IMR-90 (cell line): ENCODE measurements at regions not wholly inside any gene's neighbourhood (a gene's known extent, or its start where the extent isn't known, plus 50 kb on each side); places are given as distances from the start of the nearest gene placed in this dataset.

Source experiments
- ATAC-seq: fragments of 200-7000 bp; cut with Tn5 transposase; 2 replicates; pipeline ENCODE4 v1.9.1; 2020; ENCODE audit warnings: low read depth, mild to moderate bottlenecking, moderate library complexity
- BruUV-seq: library from RNA; stranded (reverse); fragments of 400-500 nt; replicated peaks from 2 replicates; lab custom pipeline; 2021; lab: Mats Ljungman, UMichigan
- CTCF ChIA-PET: fragments of 300-600 bp; formaldehyde crosslinking; extraction: SDS; loops from one replicate; lab custom pipeline; 2021; ENCODE audit warnings: antibody characterized with exemption; lab: Yijun Ruan, JAX
- POLR2A ChIA-PET: fragments of 300-600 bp; sonication (Branson Sonifier 250); formaldehyde crosslinking; loops from one replicate; lab custom pipeline; 2022; ENCODE audit warnings: antibody characterized with exemption; ENCODE audit not compliant: unreplicated experiment; lab: Charles Lee
- DNase-seq: peaks from one replicate; pipeline ENCODE4 v3.0.0; 2013
- H2AFZ ChIP-seq: replicated peaks from 2 replicates; pipeline ENCODE3; 2013; ENCODE audit warnings: low read length, mild to moderate bottlenecking; ENCODE audit not compliant: poor library complexity
- H2AK5ac ChIP-seq: 2 replicates; pipeline ENCODE4 v1.6.1; 2013; ENCODE audit warnings: low read depth, low read length, inconsistent platforms
- H2AK9ac ChIP-seq: replicated peaks from 2 replicates; pipeline ENCODE3; 2013; ENCODE audit warnings: mild to moderate bottlenecking, low read depth, low read length, moderate library complexity; ENCODE audit not compliant: poor library complexity
- H2BK120ac ChIP-seq: 2 replicates; pipeline ENCODE4 v1.6.1; 2013; ENCODE audit warnings: low read depth, low read length, inconsistent platforms
- H2BK15ac ChIP-seq: 3 replicates; pipeline ENCODE4 v1.6.1; 2013; ENCODE audit warnings: low read depth, low read length, inconsistent platforms
- H2BK20ac ChIP-seq: 2 replicates; pipeline ENCODE4 v1.6.1; 2013; ENCODE audit warnings: low read depth, mild to moderate bottlenecking, inconsistent platforms, low read length, moderate library complexity
- H2BK5ac ChIP-seq: 2 replicates; pipeline ENCODE4 v1.6.1; 2013; ENCODE audit warnings: mild to moderate bottlenecking, low read depth, low read length, inconsistent platforms; ENCODE audit not compliant: poor library complexity, severe bottlenecking
- H3K14ac ChIP-seq: replicated peaks from 2 replicates; pipeline ENCODE4 v1.6.1; 2013; ENCODE audit warnings: low read depth, low read length, inconsistent platforms
- H3K18ac ChIP-seq: 2 replicates; pipeline ENCODE4 v1.6.1; 2013; ENCODE audit warnings: low read depth, low read length, control low read depth
- H3K23ac ChIP-seq: 2 replicates; pipeline ENCODE4 v1.6.1; 2013; ENCODE audit warnings: low read depth, low read length, inconsistent platforms
- H3K27ac ChIP-seq: 2 replicates; pipeline ENCODE4 v1.5.1; 2013; ENCODE audit warnings: mild to moderate bottlenecking, control low read depth, low read length; ENCODE audit not compliant: insufficient read depth
- H3K27me3 ChIP-seq: 2 replicates; pipeline ENCODE4 v1.6.1; 2013; ENCODE audit warnings: low read length; ENCODE audit not compliant: control insufficient read depth, insufficient read depth
- H3K36me3 ChIP-seq: 2 replicates; pipeline ENCODE4 v1.6.1; 2013; ENCODE audit warnings: low read length, mixed read lengths; ENCODE audit not compliant: control insufficient read depth, insufficient read depth
- H3K4ac ChIP-seq: 2 replicates; pipeline ENCODE4 v1.6.1; 2013; ENCODE audit warnings: low read depth, low read length, inconsistent platforms
- H3K4me1 ChIP-seq: 2 replicates; pipeline ENCODE4 v1.6.1; 2013; ENCODE audit warnings: low read length, mixed read lengths; ENCODE audit not compliant: control insufficient read depth, insufficient read depth
- H3K4me2 ChIP-seq: 2 replicates; pipeline ENCODE4 v1.6.1; 2013; ENCODE audit warnings: low read depth, mild to moderate bottlenecking, control low read depth, low read length, moderate library complexity
- H3K4me3 ChIP-seq: 2 replicates; pipeline ENCODE4 v1.5.1; 2013; ENCODE audit warnings: low read depth, mild to moderate bottlenecking, control low read depth, low read length, moderate library complexity; ENCODE audit not compliant: insufficient read depth
- H3K56ac ChIP-seq: 2 replicates; pipeline ENCODE4 v1.6.1; 2013; ENCODE audit warnings: low read length, inconsistent platforms; ENCODE audit not compliant: insufficient read depth; ENCODE audit errors: extremely low read depth
- H3K79me1 ChIP-seq, 2 experiments: 2 replicates each; pipeline ENCODE4 v1.6.1; 2013; ENCODE audit warnings: low read length in 2 of 2, inconsistent platforms in 1 of 2, low read depth in 1 of 2
- H3K9ac ChIP-seq: 2 replicates; pipeline ENCODE4 v1.6.1; 2013; ENCODE audit warnings: low read depth, low read length, control low read depth
- H3K9me1 ChIP-seq: 2 replicates; pipeline ENCODE4 v1.6.1; 2013; ENCODE audit warnings: low read length, inconsistent platforms; ENCODE audit not compliant: insufficient read depth
- H3K9me3 ChIP-seq: 2 replicates; pipeline ENCODE4 v1.6.1; 2013; ENCODE audit warnings: low read length; ENCODE audit not compliant: control insufficient read depth, insufficient read depth
- H4K20me1 ChIP-seq: 2 replicates; pipeline ENCODE4 v1.6.1; 2013; ENCODE audit warnings: low read length, inconsistent platforms; ENCODE audit not compliant: insufficient read depth
- H4K5ac ChIP-seq: 2 replicates; pipeline ENCODE4 v1.6.1; 2013; ENCODE audit warnings: mild to moderate bottlenecking, low read depth, low read length, control low read depth
- H4K8ac ChIP-seq, 2 experiments: 2 replicates each; pipeline ENCODE4 v1.6.1; 2013; ENCODE audit warnings: low read depth in 2 of 2, low read length in 2 of 2, control low read depth in 1 of 2, inconsistent platforms in 1 of 2
- H4K91ac ChIP-seq: 2 replicates; pipeline ENCODE4 v1.6.1; 2013; ENCODE audit warnings: low read depth, low read length, inconsistent platforms; ENCODE audit not compliant: insufficient read depth
- BHLHE40 ChIP-seq: fragments of 150-350 bp; IDR thresholded peaks from 2 replicates; pipeline ENCODE4 v1.6.1; 2016; ENCODE audit warnings: mild to moderate bottlenecking, low read depth, low read length
- CEBPB ChIP-seq: IDR thresholded peaks from 2 replicates; pipeline ENCODE4 v1.6.1; 2012; ENCODE audit warnings: low read depth, low read length, improper control_type of control experiment
- CHD1 ChIP-seq: IDR thresholded peaks from 2 replicates; pipeline ENCODE4 v1.6.1; 2012; ENCODE audit warnings: low read depth, low read length, improper control_type of control experiment
- FOS ChIP-seq: fragments of 150-350 bp; IDR thresholded peaks from 2 replicates; pipeline ENCODE4 v1.6.1; 2016; ENCODE audit warnings: low read depth, low read length
- MAFK ChIP-seq: IDR thresholded peaks from 2 replicates; pipeline ENCODE4 v1.6.1; 2012; ENCODE audit warnings: low read depth, low read length, improper control_type of control experiment
- MAZ ChIP-seq: IDR thresholded peaks from 2 replicates; pipeline ENCODE4 v1.6.1; 2012; ENCODE audit warnings: low read depth, mild to moderate bottlenecking, low read length, improper control_type of control experiment, moderate library complexity, borderline replicate concordance
- MXI1 ChIP-seq: IDR thresholded peaks from 2 replicates; pipeline ENCODE4 v1.6.1; 2012; ENCODE audit warnings: low read depth, mild to moderate bottlenecking, low read length, moderate library complexity, borderline replicate concordance
- POLR2A ChIP-seq: IDR thresholded peaks from 2 replicates; pipeline ENCODE4 v1.6.1; 2012; ENCODE audit warnings: mild to moderate bottlenecking, low read depth, low read length
- RAD21 ChIP-seq: IDR thresholded peaks from 2 replicates; pipeline ENCODE4 v1.6.1; 2012; ENCODE audit warnings: low read length, improper control_type of control experiment
- RCOR1 ChIP-seq: IDR thresholded peaks from 2 replicates; pipeline ENCODE4 v1.6.1; 2012; ENCODE audit warnings: mild to moderate bottlenecking, low read length, improper control_type of control experiment; ENCODE audit not compliant: insufficient replicate concordance
- WGBS, 2 experiments: methylation state at CpG; one replicate each; pipeline versions ENCODE4 v1.1.5 to v1.1.7; 2013; ENCODE audit warnings: missing lambda C conversion rate in 2 of 2; ENCODE audit not compliant: insufficient read length in 1 of 2; ENCODE audit errors: extremely low coverage in 2 of 2; 5-methylcytosine and 5-hydroxymethylcytosine counted together
- dilution Hi-C: fragments of 300-500 bp; cut with HindIII; formaldehyde crosslinking; loops from one replicate; pipeline ENCODE4 v1.14.3; 2018; ENCODE audit warnings: low sequenced_read_pairs; ENCODE audit not compliant: unreplicated experiment
- in situ Hi-C: fragments of 300-500 bp; cut with MboI; formaldehyde crosslinking; loops from 3 replicates; pipeline ENCODE4 v1.14.3; 2019; ENCODE audit warnings: low sequenced_read_pairs, inconsistent platforms, mixed read lengths
- intact Hi-C: fragments of 100-400 bp; cut with micrococcal nuclease; formaldehyde crosslinking; loops from 2 replicates; pipeline ENCODE4 v1.10.0; 2022
- TF ChIP-seq, protein P1 (sequence below): fragments of 150-350 bp; IDR thresholded peaks from 2 replicates; pipeline ENCODE4 v1.6.1; 2016; ENCODE audit warnings: low read depth, mild to moderate bottlenecking, low read length, moderate library complexity, borderline replicate concordance

DNA sequence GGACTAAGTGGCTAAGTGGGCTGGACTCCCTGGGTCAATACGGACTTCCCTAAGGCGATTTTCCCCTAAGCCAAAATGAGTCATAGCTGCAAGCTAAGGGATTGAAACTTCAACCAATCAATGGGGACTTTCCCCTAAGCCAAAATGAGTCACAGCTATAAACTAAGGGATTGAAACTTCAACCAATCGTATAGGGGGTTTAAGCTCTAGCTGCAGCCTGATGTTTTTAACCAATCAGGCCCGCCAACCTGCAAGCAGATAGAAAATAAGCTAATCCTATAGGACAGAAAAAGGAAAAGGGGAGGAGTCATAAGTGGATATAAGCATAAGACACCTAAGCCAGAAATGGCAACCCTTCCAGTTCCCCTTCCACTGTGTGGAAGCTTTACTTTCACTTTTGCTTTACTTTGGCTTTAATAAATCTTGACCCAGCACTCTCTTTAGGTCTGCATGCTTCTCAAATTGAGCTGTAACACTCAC is 655.0 kb upstream of the HS3ST5 start:
- Histone ChIP-seq H3K4me2 (no peak overlapping the region), H2BK5ac (no peak overlapping the region), H3K27ac (no peak overlapping the region), H2AFZ (no peak overlapping the region), H3K79me1 (no peaks in the 10 kb centered on the region), H2BK120ac (no peak overlapping the region), H3K9me1 (no peaks in the 10 kb centered on the region), H3K18ac (no peak overlapping the region), H2AK5ac (no peak overlapping the region), H3K36me3 (no peaks in the 10 kb centered on the region), H3K14ac (no peak overlapping the region), H3K9me3 (peaks cover 7% of the 10 kb centered on the region), H3K9ac (no peak overlapping the region), H4K5ac (no peak overlapping the region), H3K4me3 (no peak overlapping the region), H4K20me1 (no peaks in the 10 kb centered on the region), H2BK15ac (no peak overlapping the region), H3K4ac (no peak overlapping the region), H3K27me3 (no peaks in the 10 kb centered on the region), H4K8ac (no peak overlapping the region), H3K56ac (no peak overlapping the region), H3K23ac (no peak overlapping the region), H4K91ac (no peak overlapping the region), H3K4me1 (no peaks in the 10 kb centered on the region), H2AK9ac (no peak overlapping the region), H2BK20ac (no peak overlapping the region)
- ChIA-PET CTCF (no interaction called here), POLR2A (no interaction called here)
- no peak for DNase-seq
- intact Hi-C loops (no loop called here), dilution Hi-C loops (no loop called here), in situ Hi-C loops (no loop called here)
- TF ChIP-seq RCOR1, result no peak
- TF ChIP-seq FOS, result no peak
- TF ChIP-seq, protein P1, sequence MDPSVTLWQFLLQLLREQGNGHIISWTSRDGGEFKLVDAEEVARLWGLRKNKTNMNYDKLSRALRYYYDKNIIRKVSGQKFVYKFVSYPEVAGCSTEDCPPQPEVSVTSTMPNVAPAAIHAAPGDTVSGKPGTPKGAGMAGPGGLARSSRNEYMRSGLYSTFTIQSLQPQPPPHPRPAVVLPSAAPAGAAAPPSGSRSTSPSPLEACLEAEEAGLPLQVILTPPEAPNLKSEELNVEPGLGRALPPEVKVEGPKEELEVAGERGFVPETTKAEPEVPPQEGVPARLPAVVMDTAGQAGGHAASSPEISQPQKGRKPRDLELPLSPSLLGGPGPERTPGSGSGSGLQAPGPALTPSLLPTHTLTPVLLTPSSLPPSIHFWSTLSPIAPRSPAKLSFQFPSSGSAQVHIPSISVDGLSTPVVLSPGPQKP, result no peak
- no peak for TF ChIP-seq MAFK
- no peak for TF ChIP-seq CEBPB
- TF ChIP-seq BHLHE40, result no peak
- TF ChIP-seq CHD1, result no peak
- TF ChIP-seq RAD21, result no peak
- no peak for TF ChIP-seq MXI1
- TF ChIP-seq MAZ, result no peak
- no peak for TF ChIP-seq POLR2A
- WGBS, 2 experiments, result no CpG with 5 or more reads among the region's 4 CpGs
- BruUV-seq, result no TSS peak
- no peak for ATAC-seq
